Ectodermal cell (in vitro differentiated cells): ENCODE measurements at regions not wholly inside any gene's neighbourhood (a gene's known extent, or its start where the extent isn't known, plus 50 kb on each side); places are given as distances from the start of the nearest gene placed in this dataset.
A peak's percentile ranks its signal among the peaks of the same experiment; 100 is the strongest.

Source experiments
- H3K27ac ChIP-seq: 2 replicates; pipeline ENCODE4 v1.7.0; 2013; ENCODE audit warnings: mild to moderate bottlenecking, low read depth, low read length; ENCODE audit not compliant: insufficient read depth, poor library complexity, severe bottlenecking
- H3K27me3 ChIP-seq: 2 replicates; pipeline ENCODE4 v1.7.0; 2013; ENCODE audit warnings: mild to moderate bottlenecking, low read length; ENCODE audit not compliant: insufficient read depth, control insufficient read depth, poor library complexity, severe bottlenecking
- H3K36me3 ChIP-seq: one replicate; pipeline ENCODE4 v1.7.0; 2013; ENCODE audit warnings: low read length; ENCODE audit not compliant: control insufficient read depth, insufficient read depth
- H3K4me1 ChIP-seq: one replicate; pipeline ENCODE4 v1.7.0; 2013; ENCODE audit warnings: low read length; ENCODE audit not compliant: control insufficient read depth, insufficient read depth
- H3K4me3 ChIP-seq: 2 replicates; pipeline ENCODE4 v1.7.0; 2013; ENCODE audit warnings: low read depth, low read length, control low read depth; ENCODE audit not compliant: insufficient read depth
- H3K9me3 ChIP-seq: 2 replicates; pipeline ENCODE4 v1.7.0; 2013; ENCODE audit warnings: mild to moderate bottlenecking, low read length, moderate library complexity; ENCODE audit not compliant: control insufficient read depth
- WGBS, 2 experiments: methylation state at CpG; one replicate each; pipeline ENCODE4 v1.1.7; 2013; ENCODE audit warnings: missing lambda C conversion rate in 2 of 2; 5-methylcytosine and 5-hydroxymethylcytosine counted together

GRCh38 chr18:41758534-41758933 lies 196.5 kb upstream of the PIK3C3 start:
- Histone ChIP-seq H3K4me1 (no peaks in the 10 kb centered on the region), H3K36me3 (no peaks in the 10 kb centered on the region), H3K9me3 (no peaks in the 10 kb centered on the region), H3K4me3 (no peak overlapping the region), H3K27me3 (no peaks in the 10 kb centered on the region), H3K27ac (no peak overlapping the region)
- WGBS, 2 experiments: 88% methylated on average over 3 of the region's 4 CpGs; no CpG with 5 or more reads in 1 of the 2 experiments

DNA sequence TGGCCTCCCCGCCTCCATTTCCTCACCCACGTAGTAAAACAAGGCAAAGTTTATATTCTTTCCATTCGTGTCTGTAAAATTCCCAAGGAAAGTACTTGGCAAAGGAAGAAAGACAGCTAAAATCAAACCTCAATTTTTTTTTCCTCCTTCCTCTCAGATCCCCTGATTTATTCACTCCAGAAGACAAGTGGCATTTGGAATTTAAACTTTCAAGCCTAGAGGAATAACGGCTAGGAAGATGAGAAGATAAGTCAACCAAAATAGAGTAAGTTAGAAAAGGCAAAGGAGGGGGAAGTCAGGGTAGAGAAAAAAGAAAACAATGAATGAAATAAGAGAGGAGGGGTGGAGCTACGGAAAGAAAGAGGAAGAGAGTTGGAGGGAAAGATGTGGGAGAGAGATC lies 198.9 kb upstream of the PIK3C3 start:
- Histone ChIP-seq H3K36me3 (no peaks in the 10 kb centered on the region), H3K27ac (no peak overlapping the region), H3K4me1 (no peaks in the 10 kb centered on the region), H3K4me3 (no peak overlapping the region), H3K27me3 (no peaks in the 10 kb centered on the region), H3K9me3 (no peaks in the 10 kb centered on the region)
- 80% methylated on average over 5 of the region's 5 CpGs for WGBS, 2 experiments

DNA sequence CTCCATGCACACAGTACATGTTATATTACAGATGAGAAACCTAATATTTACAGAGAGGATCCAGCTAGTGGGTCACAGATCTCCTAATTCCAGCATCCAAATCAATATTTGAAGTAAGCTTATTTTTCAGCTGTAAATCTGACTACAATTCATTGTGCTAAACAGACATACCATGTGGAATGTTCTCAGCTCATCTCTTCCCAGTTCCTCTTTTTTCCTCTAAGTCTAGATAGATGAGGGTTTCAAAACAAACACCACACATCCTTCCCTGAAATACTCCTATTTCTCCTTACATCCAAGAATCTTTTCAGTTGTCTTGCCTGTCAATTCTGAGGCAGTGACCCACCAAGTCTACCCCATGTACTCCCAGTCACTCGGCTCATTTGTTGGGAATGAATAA lies 200.7 kb upstream of the PIK3C3 start:
- Histone ChIP-seq H3K4me1 (no peaks in the 10 kb centered on the region), H3K36me3 (no peaks in the 10 kb centered on the region), H3K27ac (no peak overlapping the region), H3K9me3 (no peaks in the 10 kb centered on the region), H3K27me3 (no peaks in the 10 kb centered on the region), H3K4me3 (no peak overlapping the region)
- WGBS, 2 experiments: 96 to 100% methylated on average over 1 of the region's 1 CpG

GRCh38 chr18:41753826-41754225 lies 201.2 kb upstream of the PIK3C3 start:
- Histone ChIP-seq H3K36me3 (no peaks in the 10 kb centered on the region), H3K27me3 (no peaks in the 10 kb centered on the region), H3K27ac (no peak overlapping the region), H3K4me3 (no peak overlapping the region), H3K4me1 (no peaks in the 10 kb centered on the region), H3K9me3 (no peaks in the 10 kb centered on the region)
- 49 to 97% methylated on average over 2 of the region's 2 CpGs for WGBS, 2 experiments

GRCh38 chr18:41752826-41753225 lies 202.2 kb upstream of the PIK3C3 start:
- WGBS, 2 experiments: 90 to 95% methylated on average over 6 of the region's 6 CpGs
- Histone ChIP-seq H3K4me1 (no peaks in the 10 kb centered on the region), H3K4me3 (no peak overlapping the region), H3K36me3 (no peaks in the 10 kb centered on the region), H3K27ac (no peak overlapping the region), H3K27me3 (no peaks in the 10 kb centered on the region), H3K9me3 (no peaks in the 10 kb centered on the region)

GRCh38 chr18:41751652-41752051 lies 203.4 kb upstream of the PIK3C3 start:
- 87 to 93% methylated on average over 1 of the region's 1 CpG for WGBS, 2 experiments
- no peaks in the 10 kb centered on the region for H3K36me3 ChIP-seq
- H3K9me3 ChIP-seq: no peaks in the 10 kb centered on the region
- no peak overlapping the region for H3K27ac ChIP-seq
- no peak overlapping the region for H3K4me3 ChIP-seq
- no peaks in the 10 kb centered on the region for H3K4me1 ChIP-seq
- H3K27me3 ChIP-seq: no peaks in the 10 kb centered on the region

- no peaks in the 10 kb centered on the region for H3K9me3 ChIP-seq
- no peaks in the 10 kb centered on the region for H3K4me1 ChIP-seq
- WGBS, 2 experiments: 91 to 92% methylated on average over 2 of the region's 2 CpGs
- no peaks in the 10 kb centered on the region for H3K27me3 ChIP-seq
- H3K27ac ChIP-seq: no peak overlapping the region
- no peak overlapping the region for H3K4me3 ChIP-seq
- H3K36me3 ChIP-seq: no peaks in the 10 kb centered on the region
These were observed 203.9 kb upstream of the PIK3C3 start for GRCh38 chr18:41751161-41751560.

DNA sequence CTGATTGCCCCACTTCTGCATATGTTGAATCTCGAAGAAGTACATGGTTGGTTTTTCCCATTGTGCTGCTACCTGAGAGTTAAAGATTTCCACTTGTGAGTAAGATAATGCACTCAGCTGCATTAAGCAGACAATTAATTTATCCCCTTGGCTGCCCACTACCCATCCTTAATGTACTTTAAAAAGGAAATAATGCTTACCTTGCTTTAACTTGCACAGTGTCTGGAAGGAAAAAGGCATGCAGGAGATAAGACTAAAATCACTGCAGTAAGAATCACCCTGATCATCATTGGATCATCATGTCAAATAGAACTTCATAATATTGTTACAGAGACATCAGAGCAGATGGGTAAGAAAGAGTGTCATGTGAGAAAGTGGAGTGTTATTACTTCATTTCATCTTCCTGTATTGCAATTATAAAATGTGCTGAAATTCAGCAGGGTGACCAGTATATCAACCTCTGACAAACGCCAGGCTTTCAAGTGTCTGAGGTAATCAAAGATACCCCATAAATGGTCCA lies 207.3 kb upstream of the PIK3C3 start:
- H3K27ac ChIP-seq: no peak overlapping the region
- 96 to 97% methylated on average over 2 of the region's 2 CpGs for WGBS, 2 experiments
- H3K36me3 ChIP-seq: no peaks in the 10 kb centered on the region
- H3K27me3 ChIP-seq: no peaks in the 10 kb centered on the region
- H3K9me3 ChIP-seq: no peaks in the 10 kb centered on the region
- peaks cover 10% of the 10 kb centered on the region for H3K4me1 ChIP-seq
- no peak overlapping the region for H3K4me3 ChIP-seq

DNA sequence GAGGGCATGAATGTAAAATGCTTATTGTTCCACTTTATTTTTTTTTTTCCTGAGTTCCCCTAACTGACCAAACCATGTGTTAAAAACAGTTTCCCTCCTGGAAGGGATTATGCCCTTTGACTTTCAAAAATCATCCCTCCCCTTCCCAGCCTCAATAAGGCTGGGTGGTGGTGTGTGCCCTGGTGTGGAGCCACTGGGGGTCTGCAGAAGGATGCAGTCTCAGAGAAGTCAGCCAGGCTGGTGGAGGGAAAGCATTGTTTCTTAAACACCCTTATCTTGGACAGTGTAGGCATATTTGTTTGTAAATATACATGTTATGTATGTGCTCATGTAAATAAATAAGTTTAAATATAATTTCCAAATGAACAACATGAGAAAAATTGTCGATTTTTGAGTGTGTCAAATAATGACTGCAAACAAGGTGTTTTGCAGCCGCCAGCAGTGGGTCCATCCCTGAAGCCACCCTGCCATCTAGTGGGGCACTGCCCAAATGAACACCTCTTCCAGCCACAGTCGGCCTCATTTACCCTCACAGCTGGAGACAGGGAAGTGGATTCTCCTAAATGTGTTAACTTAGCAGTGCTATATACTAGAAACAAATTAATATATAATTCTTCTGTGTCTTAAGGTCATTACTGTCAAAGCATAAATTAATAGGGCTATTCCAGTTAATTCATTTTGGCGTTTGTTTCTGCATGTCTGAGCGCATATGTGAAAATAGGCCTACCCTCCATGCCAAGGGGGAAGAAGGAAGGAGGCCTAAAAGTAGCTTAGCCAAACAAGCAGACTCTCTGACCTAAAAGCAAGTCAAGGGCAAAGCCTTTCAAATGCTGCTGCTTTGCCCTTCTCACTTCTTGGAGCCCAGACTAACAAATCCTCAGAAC lies 209.6 kb upstream of the PIK3C3 start:
- 23 to 38% methylated on average over 4 to 5 of the region's 5 CpGs for WGBS, 2 experiments
- Histone ChIP-seq H3K9me3 (no peaks in the 10 kb centered on the region), H3K27ac (peak overlapping the region; percentile 76)

DNA sequence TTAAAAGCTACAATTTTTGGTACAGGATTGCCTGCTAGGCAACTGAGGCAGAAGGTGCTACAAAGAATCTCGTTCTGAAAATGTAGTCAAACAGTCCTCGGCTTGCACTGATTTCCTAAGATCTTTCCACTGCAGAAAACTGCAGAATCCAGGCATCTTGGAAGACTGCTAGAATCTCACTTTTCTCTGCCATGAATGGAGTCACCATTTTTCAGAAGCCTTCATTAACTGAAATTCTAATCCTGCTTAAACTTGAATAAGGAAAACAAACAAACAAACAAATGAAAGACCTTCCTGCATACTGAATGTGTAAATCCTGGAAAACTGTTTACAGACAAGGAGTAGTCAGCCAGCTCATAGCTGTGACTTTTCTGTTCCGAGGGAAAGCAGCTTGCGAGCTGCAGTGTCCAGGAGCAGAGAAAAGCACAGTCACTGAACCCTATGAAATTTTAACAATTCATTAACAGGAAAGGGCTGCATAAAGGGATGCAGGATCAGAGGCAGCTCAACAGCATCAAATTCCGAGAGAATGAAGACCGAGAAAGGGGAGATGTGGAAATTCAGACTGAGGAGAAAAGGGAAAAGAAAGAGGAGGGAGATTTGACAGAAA lies 210.5 kb upstream of the PIK3C3 start:
- H3K27ac ChIP-seq: peak overlapping the region; percentile 76
- H3K4me3 ChIP-seq: no peak overlapping the region
- 23 to 24% methylated on average over 6 of the region's 6 CpGs for WGBS, 2 experiments

More for the DNA sequence above, 209.6 kb upstream of the PIK3C3 start:
- peaks cover 10% of the 10 kb centered on the region for H3K4me1 ChIP-seq
- no peaks in the 10 kb centered on the region for H3K27me3 ChIP-seq
- no peak overlapping the region for H3K4me3 ChIP-seq
- H3K36me3 ChIP-seq: no peaks in the 10 kb centered on the region

More for the DNA sequence above, 210.5 kb upstream of the PIK3C3 start:
- Histone ChIP-seq H3K36me3 (no peaks in the 10 kb centered on the region), H3K9me3 (no peaks in the 10 kb centered on the region), H3K27me3 (no peaks in the 10 kb centered on the region), H3K4me1 (peaks cover 10% of the 10 kb centered on the region)
